Motor neuron (in vitro differentiated cells): ENCODE measurements at regions not wholly inside any gene's neighbourhood (a gene's known extent, or its start where the extent isn't known, plus 50 kb on each side); places are given as distances from the start of the nearest gene placed in this dataset.

Source experiments
- ATAC-seq, 8 experiments: fragments of 200-7000 bp; cut with Tn5 transposase; replicated peaks in 6 of 8; 2 replicates each; pipeline ENCODE4 v1.8.0; 2021; ENCODE audit warnings: mild to moderate bottlenecking in 8 of 8, moderate library complexity in 8 of 8
- H3K27ac ChIP-seq, 2 donors: fragments of 250-450 bp; sonication (Bioruptor Pico); 2 replicates each; pipeline ENCODE4 v1.9.0; 2021; ENCODE audit warnings: antibody characterized with exemption in 2 of 2, mild to moderate bottlenecking in 2 of 2, moderate library complexity in 1 of 2
- H3K4me1 ChIP-seq, 2 donors: fragments of 250-450 bp; sonication (Bioruptor Pico); replicated peaks in 1 of 2; 2 replicates each; pipeline ENCODE4 v1.6.1; 2021; ENCODE audit warnings: antibody characterized with exemption in 2 of 2, mild to moderate bottlenecking in 2 of 2, moderate library complexity in 1 of 2
- H3K4me3 ChIP-seq, 5 donors: fragments of 250-450 bp; sonication (Bioruptor Pico); 2 replicates each; pipeline ENCODE4 v1.9.0; 2021; ENCODE audit warnings: antibody characterized with exemption in 5 of 5, mild to moderate bottlenecking in 5 of 5, moderate library complexity in 4 of 5
- WGBS, 10 experiments: fragments of 450-650 bp; shearing (Covaris generic); methylation state at CpG; one replicate each; pipeline ENCODE4 v1.0.0; 2022; 5-methylcytosine and 5-hydroxymethylcytosine counted together
- in situ Hi-C, 9 experiments: fragments of 400-800 bp; cut with MboI; loops; one replicate each; pipeline ENCODE4 v1.15.0; 2021; ENCODE audit warnings: low sequenced_read_pairs in 9 of 9, low pct_unique_long_range_greater_than_20kb in 2 of 9; ENCODE audit not compliant: unreplicated experiment in 9 of 9

DNA sequence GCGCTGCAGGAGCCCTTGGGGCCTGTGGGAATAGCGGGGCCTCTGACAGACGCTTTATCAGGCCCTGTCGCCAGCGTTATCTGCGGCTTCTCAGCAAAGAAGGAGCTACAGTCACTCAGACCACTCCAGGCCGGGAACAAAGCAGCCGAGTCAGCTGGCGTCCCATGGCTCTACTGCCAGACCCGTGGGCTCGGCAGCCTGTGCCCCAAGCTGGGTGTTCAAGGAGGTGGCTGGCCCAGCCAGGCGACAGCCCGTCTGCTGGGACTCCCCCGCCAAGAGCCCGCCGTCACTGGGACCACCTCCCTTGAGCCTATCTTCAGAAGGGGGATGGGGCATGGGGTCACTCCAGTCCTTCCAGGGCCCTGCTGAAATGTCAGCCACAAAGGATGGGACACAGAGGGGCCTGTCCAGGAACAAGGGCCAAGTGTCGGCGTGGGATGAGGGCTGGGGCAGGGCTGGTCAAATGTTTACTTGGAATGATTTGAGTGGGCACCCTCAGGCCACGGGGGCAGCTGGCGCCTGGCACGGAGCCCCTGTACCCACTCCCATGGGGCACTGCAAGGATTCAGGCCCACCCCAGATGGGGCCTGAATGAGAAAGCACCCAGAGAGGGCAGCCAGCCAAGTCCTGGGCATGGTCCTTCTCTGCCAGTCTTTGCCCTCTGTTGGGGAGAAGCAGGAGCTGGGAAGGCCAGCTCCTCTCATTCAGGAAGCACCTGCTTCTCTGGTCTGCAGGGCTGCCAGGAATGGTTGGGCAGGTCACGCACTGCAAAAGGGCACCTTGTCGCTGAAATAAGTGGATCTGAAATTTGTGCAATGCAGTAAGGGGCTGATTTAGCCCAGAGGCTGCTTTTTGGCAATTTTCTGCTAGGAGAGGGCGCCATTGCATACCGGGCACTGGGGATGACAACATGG is 148.3 kb downstream of the SMAD6 start:
- peak in 5 of 8 experiments; percentile 1 to 36 (median 18) for ATAC-seq
- 70 to 100% (median 80%) methylated on average over 1 to 7 of the region's 25 CpGs; no CpG with 5 or more reads in 4 of the 10 experiments for WGBS, 10 experiments

DNA sequence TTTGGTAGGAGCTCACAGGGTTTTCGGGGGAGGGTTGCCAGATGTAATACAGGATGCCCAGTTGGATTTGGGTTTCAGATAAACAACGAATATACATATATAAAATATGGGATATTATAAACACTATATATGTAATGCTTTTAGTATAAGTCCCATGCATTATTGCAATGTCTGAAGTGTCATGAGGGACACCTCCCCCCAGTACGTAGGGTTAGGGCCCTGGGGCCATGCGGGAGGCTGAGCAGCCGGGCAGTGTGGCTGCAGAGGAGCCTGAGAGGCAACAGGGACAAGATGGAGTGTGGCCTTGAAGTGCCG is 148.9 kb downstream of the SMAD6 start:
- Histone ChIP-seq H3K27ac (no peak overlapping the region), H3K4me1 (peaks cover 2 to 11% of the 10 kb centered on the region in 2 donors), H3K4me3 (no peak overlapping the region)
- WGBS, 10 experiments: 0 to 83% (median 34%) methylated on average over 1 to 5 of the region's 6 CpGs; no CpG with 5 or more reads in 4 of the 10 experiments
- in situ Hi-C loops: loop anchor here in 5 of 9 experiments (25.0 kb wide), 1 partner anchor 239 kb away; no protein-coding TSS in a partner anchor
- no peak for ATAC-seq

More for the DNA sequence above, 148.3 kb downstream of the SMAD6 start:
- H3K4me1 ChIP-seq: peaks cover 2 to 11% of the 10 kb centered on the region in 2 donors
- peak overlapping the region in 1 of 2 donors; percentile 32 for H3K27ac ChIP-seq
- in situ Hi-C loops: loop anchor here in 5 of 9 experiments (25.0 kb wide), 1 partner anchor 238 kb away; no protein-coding TSS in a partner anchor
- H3K4me3 ChIP-seq: no peak overlapping the region

DNA sequence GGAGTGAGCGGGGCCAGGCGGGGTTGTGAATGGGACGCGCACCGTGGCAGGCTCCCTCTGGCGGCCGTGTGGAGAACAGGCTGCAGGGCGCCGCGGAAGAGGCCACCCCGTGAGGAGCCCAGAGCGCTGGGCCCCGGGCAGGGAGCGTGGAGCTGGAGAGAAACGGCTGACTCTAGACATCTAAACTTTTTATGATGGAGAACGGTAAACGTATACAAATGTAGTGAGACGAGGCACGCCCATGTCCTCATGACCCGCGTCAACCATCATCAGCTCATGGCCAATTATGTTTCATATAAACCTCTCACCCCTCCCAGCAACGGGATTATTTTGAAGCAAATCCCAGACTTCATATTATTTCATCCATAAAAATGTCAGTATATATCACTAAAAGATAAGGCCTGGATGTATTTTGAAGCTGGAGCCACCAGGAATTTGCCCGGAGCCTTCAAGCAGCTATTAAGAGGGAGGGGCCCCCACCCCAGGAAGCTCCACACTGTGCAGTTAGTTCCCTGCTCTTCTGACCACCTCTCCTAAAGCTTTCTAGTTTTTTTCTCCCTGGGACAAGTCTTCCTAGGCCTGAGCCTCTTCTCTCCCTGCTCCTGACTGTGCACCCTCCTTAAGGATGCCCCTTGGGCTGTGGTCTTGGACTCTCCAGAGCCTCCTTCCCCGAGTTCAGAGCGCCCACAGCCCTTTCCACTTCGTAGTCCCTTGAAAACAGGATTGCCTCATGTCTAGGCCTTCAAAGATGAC is 149.5 kb downstream of the SMAD6 start:
- Histone ChIP-seq H3K27ac (no peak overlapping the region), H3K4me1 (peaks cover 2 to 11% of the 10 kb centered on the region in 2 donors), H3K4me3 (no peak overlapping the region)
- in situ Hi-C loops: loop anchor here in 5 of 9 experiments (25.0 kb wide), 1 partner anchor 239 kb away; no protein-coding TSS in a partner anchor
- peak; percentile 93 to 97 (median 96) for ATAC-seq
- WGBS, 10 experiments: 0 to 67% (median 17%) methylated on average over 1 to 11 of the region's 26 CpGs; no CpG with 5 or more reads in 3 of the 10 experiments

DNA sequence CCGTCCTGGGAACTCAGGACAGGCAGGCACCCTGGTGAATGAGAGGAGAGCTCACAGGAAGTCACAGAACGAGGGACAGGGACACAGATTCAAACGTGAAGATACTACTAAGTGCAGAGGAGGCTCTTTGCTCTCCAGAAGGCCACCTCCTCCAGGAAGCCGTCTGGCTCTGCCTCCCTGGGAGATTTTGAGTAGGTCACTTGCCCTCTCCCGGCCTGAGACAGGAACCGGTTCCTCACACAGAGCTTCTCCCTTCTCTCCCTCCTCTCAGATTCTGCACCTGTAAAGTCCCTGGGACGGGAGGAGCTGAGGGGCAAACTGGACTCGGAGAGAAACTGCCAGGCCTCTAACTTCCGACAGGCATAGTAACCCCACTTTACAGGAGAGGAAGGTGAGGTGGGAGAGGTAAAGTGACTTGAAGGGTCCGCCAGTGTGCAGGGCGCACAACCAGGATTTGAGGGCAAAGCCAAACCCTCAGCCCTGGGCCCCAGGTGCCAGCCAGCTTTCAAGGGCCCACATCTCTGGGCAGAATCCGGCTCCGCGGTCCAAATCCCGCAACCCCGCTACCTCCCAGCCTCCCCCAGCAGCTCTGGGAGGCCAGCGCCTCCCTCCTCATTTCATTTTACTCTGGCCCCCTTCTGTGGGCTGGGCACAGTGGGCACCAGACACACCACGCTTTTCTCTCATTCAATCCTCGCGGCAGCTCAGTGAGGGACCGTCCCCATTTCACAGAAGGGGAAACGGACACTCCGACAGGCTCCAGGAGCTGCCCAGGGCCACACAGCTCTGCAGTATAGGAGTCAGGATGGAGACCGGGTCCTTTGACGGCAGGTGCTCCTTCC is 150.2 kb downstream of the SMAD6 start:
- no peak overlapping the region for H3K4me3 ChIP-seq
- H3K27ac ChIP-seq: no peak overlapping the region
- H3K4me1 ChIP-seq: peaks cover 2 to 11% of the 10 kb centered on the region in 2 donors
- 67 to 100% (median 91%) methylated on average over 1 to 12 of the region's 25 CpGs; no CpG with 5 or more reads in 2 of the 10 experiments for WGBS, 10 experiments
- in situ Hi-C loops: loop anchor here in 5 of 9 experiments (25.0 kb wide), 1 partner anchor 240 kb away; no protein-coding TSS in a partner anchor
- ATAC-seq: no peak

DNA sequence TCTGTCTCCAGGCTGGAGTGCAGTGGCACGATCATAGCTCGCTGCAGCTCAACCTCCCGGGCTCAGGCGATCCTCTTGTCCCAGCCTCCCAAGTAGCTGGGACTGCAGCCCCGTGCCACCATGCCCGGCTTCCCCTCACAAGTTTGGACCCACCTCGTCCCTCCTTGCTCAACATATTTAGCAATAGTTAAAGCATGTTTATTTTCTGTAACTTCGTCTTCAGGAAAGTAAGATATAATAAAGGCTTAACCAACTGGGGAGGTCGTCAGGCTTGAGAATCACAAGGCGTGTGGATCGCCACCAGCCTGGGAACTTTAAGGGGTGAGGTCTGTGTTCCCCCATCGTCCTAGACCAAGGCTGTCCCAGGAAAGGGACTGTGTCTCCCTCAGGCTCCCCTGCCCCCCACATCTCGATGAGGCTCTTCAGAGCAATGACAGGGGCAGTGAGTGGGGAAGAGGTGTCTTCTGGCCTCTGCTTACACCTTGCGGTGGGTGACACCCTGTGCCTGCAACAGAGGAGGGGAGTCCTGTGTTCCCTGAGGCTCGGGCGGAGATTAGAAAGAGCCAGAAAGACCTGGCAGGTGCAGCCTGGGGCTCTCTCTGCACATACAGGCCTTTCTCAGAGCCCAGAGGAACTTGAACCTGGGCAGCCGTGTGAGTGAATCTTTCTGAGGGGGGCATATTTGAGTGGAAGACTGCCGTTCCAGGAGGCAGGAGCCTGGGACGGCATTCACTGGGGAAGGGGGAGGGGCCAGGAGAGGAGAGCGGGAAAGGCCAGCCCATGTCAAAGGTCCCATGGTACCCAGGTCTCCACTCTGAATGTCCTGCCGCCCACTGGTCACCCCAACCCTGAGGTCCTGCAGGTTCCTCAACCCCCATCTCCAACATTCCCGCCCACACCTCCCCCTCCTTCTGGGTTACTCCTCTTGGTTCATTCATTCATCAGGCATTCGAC is 152.3 kb downstream of the SMAD6 start:
- Histone ChIP-seq H3K4me3 (no peak overlapping the region), H3K27ac (no peak overlapping the region), H3K4me1 (peaks cover 2 to 11% of the 10 kb centered on the region in 2 donors)
- in situ Hi-C loops: loop anchor here in 5 of 9 experiments (25.0 kb wide), 1 partner anchor 242 kb away; no protein-coding TSS in a partner anchor
- no peak for ATAC-seq
- WGBS, 10 experiments: 34 to 100% (median 78%) methylated on average over 1 to 10 of the region's 23 CpGs; no CpG with 5 or more reads in 1 of the 10 experiments

DNA sequence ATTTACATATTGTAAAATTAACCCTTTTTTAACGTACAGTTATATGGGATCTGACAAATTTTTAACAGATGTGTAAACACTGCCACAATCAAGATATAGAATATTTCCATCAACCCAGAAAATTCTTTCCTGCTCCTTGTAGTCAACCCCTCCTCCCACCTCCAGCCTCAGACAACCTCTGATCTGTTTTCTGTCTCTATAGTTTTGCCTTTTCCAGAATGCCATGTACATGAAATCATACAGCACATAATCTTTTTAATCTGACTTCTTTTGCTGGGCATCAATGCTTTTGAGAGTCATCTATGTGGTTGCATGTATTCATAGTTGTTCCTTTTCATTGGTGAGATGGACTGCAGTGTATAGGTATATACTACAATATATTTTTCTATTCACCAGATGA is 153.0 kb downstream of the SMAD6 start:
- 0 to 86% (median 40%) methylated on average over 1 of the region's 1 CpG; no CpG with 5 or more reads in 3 of the 10 experiments for WGBS, 10 experiments
- no peak for ATAC-seq

DNA sequence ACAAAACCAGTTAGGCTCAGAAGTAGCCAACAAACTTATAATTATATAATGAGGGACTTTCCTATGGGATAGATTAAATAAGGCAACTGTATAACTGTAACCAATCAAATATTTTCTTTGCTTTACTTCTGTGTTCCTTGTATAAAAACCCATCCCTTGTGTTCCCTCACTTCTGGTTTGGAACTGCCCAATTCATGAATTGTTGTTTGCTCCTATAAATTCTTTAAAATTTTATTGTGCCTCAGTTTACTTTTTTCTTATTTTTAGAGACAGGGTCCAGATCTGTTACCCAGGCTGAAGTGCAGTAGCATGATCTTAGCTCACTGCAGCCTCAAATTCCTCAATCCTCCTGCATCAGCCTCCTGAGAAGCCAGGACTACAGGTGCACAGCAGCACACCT is 155.7 kb downstream of the SMAD6 start:
- in situ Hi-C loops: loop anchor here in 5 of 9 experiments (25.0 kb wide), 1 partner anchor 245 kb away; no protein-coding TSS in a partner anchor
- Histone ChIP-seq H3K4me3 (no peak overlapping the region), H3K27ac (no peak overlapping the region), H3K4me1 (no peaks in the 10 kb centered on the region)
- no peak for ATAC-seq

More for the DNA sequence above, 153.0 kb downstream of the SMAD6 start:
- in situ Hi-C loops: loop anchor here in 5 of 9 experiments (25.0 kb wide), 1 partner anchor 243 kb away; no protein-coding TSS in a partner anchor
- Histone ChIP-seq H3K4me1 (peaks cover 2 to 8% of the 10 kb centered on the region in 2 donors), H3K4me3 (no peak overlapping the region), H3K27ac (no peak overlapping the region)

DNA sequence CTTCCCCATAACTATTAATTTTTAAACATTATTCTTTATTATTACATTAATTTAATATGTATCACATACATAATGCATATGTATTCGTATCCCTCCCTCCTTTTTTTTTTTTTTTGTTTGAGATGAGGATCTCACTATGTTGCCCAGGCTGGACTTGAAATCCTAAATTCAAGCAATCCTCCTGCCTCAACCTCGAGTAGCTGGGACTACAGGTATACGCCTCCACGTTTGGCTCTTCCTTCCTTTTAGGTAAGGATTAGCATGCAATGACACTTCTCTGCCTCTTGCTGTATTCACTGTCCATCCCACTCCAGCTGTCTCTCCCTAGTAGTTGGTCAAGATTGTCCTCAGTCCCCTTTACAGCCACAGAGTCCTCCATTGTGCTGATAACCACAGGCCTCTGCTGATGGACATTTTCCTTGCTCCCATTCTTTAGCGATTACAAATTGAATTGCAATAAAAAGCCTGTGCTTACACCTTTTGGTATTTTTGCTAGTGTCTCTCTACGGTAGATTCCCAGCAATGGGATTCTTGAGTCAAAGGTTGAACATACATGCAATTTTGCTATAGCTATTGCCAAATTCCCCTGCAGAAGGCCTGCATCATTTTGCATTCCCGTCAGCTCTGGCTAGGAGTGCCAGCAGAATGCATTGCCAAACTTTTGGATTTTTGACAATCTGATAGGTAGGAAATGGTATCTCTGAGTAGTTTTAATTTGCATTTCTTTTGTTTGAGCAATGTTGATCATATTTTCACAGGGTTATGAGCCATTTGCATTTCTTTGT is 156.6 kb downstream of the SMAD6 start:
- in situ Hi-C loops: loop anchor here in 5 of 9 experiments (25.0 kb wide), 1 partner anchor 246 kb away; no protein-coding TSS in a partner anchor
- WGBS, 10 experiments: 61 to 88% (median 73%) methylated on average over 3 to 7 of the region's 7 CpGs
- ATAC-seq: no peak

DNA sequence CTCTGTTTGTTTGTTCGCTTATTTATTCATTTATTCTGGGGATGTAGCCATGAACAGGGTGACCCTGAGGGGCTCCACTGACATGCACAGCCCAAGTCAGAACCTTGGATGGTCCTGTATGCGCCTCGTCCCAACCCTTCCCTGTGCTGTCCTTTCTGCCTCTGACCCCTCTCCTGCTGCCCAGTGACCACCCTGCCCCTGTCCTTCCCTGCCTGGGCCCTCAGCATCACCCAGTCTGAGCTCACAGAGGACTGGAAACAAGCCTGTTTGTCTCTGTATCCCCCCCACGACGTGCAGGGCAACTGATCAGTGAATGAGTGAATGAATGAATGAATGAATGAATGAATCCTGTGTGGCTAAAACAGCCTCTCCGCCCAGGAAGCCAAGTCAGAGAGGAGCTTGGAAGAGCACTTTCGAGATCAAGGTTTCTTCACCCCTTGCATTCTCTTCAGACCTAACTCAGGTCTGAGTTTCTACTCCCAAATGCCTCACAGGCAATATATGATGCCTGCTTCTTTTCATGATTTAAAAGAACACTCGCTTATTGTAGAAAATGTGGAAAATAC is 157.7 kb downstream of the SMAD6 start:
- Histone ChIP-seq H3K27ac (no peak overlapping the region), H3K4me3 (no peak overlapping the region), H3K4me1 (no peaks in the 10 kb centered on the region)
- ATAC-seq: no peak
- WGBS, 10 experiments: 58 to 100% (median 85%) methylated on average over 1 to 6 of the region's 8 CpGs; no CpG with 5 or more reads in 1 of the 10 experiments
- in situ Hi-C loops: loop anchor here in 5 of 9 experiments (25.0 kb wide), 1 partner anchor 247 kb away; no protein-coding TSS in a partner anchor

More for the DNA sequence above, 156.6 kb downstream of the SMAD6 start:
- H3K4me1 ChIP-seq: no peaks in the 10 kb centered on the region
- H3K27ac ChIP-seq: no peak overlapping the region
- no peak overlapping the region for H3K4me3 ChIP-seq

DNA sequence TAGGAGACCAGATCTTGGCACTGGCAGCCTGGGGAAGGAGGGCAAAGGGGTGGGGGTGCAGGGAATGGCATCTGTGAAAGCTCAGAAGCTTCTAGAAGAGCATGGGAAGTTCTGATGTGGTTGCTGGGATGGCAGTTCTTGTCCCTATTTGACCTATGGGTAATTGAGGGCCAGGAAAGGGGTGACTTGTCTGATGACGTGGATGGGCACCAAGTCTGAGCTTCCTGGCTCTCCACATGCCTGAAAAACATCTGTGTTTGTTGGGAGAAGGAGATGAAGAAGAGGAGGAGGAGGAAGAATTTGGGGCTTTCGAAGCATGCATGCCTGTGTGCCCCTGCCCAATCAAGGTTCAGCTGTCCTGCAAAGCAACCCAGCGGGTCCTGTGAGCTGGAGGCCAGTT is 158.8 kb downstream of the SMAD6 start:
- in situ Hi-C loops: loop anchor here in 5 of 9 experiments (25.0 kb wide), 1 partner anchor 249 kb away; no protein-coding TSS in a partner anchor
- no peaks in the 10 kb centered on the region for H3K4me1 ChIP-seq
- no peak for ATAC-seq
- H3K27ac ChIP-seq: no peak overlapping the region
- no peak overlapping the region for H3K4me3 ChIP-seq
- WGBS, 10 experiments: 60 to 100% (median 91%) methylated on average over 1 to 3 of the region's 3 CpGs; no CpG with 5 or more reads in 6 of the 10 experiments
